GM10248 (cell line): ENCODE measurements at regions not wholly inside any gene's neighbourhood (a gene's known extent, or its start where the extent isn't known, plus 50 kb on each side); places are given as distances from the start of the nearest gene placed in this dataset.

Source experiments
- CTCF ChIA-PET: fragments of 300-600 bp; sonication (Branson Sonifier 250); formaldehyde crosslinking; extraction: SDS; loops from one replicate; lab custom pipeline; 2021; ENCODE audit warnings: antibody characterized with exemption; lab: Yijun Ruan, JAX
- POLR2A ChIA-PET: fragments of 350-650 bp; sonication (Branson Sonifier 250); formaldehyde crosslinking; extraction: SDS; loops from one replicate; lab custom pipeline; 2020; ENCODE audit warnings: antibody characterized with exemption; lab: Yijun Ruan, JAX
- DNase-seq: peaks from one replicate; pipeline ENCODE4 v3.0.0; 2012; ENCODE audit errors: extremely low spot score
- CTCF ChIP-seq: IDR thresholded peaks from 2 replicates; pipeline ENCODE4 v1.5.1; 2012; ENCODE audit warnings: mild to moderate bottlenecking, low read depth; ENCODE audit errors: extremely low read depth, missing control alignments, control extremely low read depth

- POLR2A ChIA-PET: no interaction called here
- CTCF ChIA-PET: no interaction called here
- no peak for TF ChIP-seq CTCF
- no peak for DNase-seq
Measured at GRCh38 chr3:77800893-77801292, 761.0 kb downstream of the ROBO2 start.

- POLR2A ChIA-PET: no interaction called here
Measured at GRCh38 chr3:77807312-77807711, 767.4 kb downstream of the ROBO2 start.

DNA sequence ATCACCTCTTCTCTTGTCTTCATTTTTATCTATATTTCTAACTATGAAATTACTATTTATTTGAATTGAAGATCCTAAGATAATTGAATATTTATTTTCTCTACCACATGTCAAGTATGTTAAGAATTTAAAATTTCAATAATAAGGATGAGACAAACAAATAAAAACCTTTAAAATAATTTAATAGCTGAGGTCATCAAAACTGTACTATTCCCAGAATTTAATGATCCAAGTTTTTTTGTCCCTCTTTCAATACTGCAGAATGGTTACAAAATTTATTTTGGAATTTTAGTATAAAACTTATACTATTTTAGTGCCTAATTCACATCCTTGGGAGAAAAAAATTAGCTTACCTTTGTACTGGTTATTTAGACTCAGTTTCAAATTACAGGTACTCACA lies 774.9 kb downstream of the ROBO2 start:
- POLR2A ChIA-PET: no interaction called here
- CTCF ChIA-PET: interaction anchor here (0.7 to 1.5 kb wide), 4 partner anchors 11 to 32 kb away, joined by 3 read pairs; no protein-coding TSS in a partner anchor
- no peak for TF ChIP-seq CTCF
- no peak for DNase-seq

More at GRCh38 chr3:77807312-77807711, 767.4 kb downstream of the ROBO2 start:
- TF ChIP-seq CTCF: no peak
- CTCF ChIA-PET: interaction anchor here (1.3 kb wide), 1 partner anchor 14 kb away, joined by 3 read pairs; no protein-coding TSS in a partner anchor
- DNase-seq: no peak

DNA sequence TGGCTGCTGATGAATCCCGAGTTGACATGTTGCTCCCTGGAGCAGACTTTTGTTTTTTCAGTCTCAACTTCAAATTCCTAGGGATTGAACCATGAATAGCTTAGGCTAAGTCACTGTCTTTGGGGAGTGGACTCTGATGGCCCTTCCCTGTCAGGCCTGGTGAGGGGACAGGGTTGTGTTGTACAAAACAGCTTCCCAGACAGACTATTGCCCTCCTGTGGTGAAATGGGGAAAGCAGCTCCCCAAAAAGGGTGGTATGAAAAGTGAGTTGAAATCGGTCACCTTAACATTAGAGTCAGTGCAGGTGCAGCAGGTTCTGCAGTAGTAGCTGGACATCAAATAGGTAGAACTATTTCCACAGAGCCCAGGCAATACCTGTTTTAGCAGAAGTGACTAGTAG lies 775.6 kb downstream of the ROBO2 start:
- peak; percentile 10 for TF ChIP-seq CTCF
- CTCF ChIA-PET: interaction anchor here (0.7 to 1.5 kb wide), 4 partner anchors 10 to 33 kb away, joined by 3 read pairs; no protein-coding TSS in a partner anchor
- POLR2A ChIA-PET: no interaction called here
- DNase-seq: no peak

DNA sequence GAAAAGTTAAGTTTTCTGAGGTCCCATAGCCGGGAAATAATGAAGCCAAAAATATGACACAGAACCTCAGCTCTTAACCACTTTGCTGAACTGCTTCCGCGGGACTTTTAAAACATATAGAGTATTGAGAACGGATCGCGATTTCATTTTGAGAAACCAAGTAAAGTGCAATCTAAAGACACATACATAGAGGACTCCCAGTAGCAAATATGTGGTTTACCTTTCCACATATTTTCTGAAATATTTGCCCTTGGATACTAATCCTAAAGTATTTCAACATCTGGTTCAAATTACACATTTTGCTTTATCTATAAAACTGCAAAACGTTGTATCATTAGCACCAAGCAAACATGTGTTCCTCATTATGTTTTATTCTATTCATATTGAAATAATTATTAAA lies 776.5 kb downstream of the ROBO2 start:
- ChIA-PET CTCF (no interaction called here), POLR2A (no interaction called here)
- TF ChIP-seq CTCF: no peak
- DNase-seq: no peak

DNA sequence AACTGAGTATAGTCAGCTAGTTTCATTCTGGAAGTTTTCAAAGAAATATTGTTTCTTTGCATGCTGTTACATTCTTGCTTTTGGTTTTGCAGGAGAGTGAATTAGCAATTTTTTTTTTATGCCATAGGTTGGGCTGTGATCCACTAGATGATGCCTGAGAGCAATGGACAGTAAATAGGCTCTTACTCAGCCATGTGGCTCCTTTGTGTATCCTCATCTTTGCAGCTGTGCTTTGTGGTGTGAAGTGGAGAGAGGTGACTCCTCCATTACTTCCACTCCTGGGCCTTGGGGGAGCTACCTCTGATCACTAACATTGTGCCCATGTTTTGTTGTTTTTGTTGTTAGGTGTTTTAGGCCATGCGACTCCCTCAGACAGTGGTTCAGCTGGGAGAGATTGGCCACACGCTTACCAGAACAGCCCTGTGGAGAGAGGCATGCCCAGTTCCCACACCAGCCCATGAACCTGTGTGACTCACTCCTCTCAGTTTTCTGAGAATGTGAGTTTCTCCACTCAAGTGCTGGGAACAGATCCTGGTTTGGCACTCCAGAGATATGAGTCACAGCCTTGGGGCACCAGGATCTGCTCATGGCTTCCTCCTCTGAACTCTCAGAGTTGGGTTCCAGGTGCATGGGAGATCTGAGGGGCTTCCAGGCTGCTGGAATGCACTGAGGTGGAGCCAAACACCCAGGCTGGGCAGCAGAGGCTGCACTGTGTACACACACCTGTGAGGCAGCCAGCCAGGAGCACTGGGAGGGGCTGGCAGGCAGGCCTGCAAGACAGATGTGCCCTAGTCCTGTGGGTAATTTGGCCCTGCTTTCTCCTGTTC lies 785.3 kb downstream of the ROBO2 start:
- no peak for DNase-seq
- no peak for TF ChIP-seq CTCF
- POLR2A ChIA-PET: no interaction called here
- CTCF ChIA-PET: interaction anchor here (1.0 to 1.7 kb wide), 3 partner anchors 10 to 17 kb away, joined by 3 to 4 read pairs (median 3); no protein-coding TSS in a partner anchor
